ENCODE measurements at regions not wholly inside any gene's neighbourhood (a gene's known extent, or its start where the extent isn't known, plus 50 kb on each side); places are given as distances from the start of the nearest gene placed in this dataset.
"Not testable (repeated sequence)": the region's sequence is repeated elsewhere in the genome, so short reads cannot be mapped to it uniquely, and the experiment has no call there.

DNA sequence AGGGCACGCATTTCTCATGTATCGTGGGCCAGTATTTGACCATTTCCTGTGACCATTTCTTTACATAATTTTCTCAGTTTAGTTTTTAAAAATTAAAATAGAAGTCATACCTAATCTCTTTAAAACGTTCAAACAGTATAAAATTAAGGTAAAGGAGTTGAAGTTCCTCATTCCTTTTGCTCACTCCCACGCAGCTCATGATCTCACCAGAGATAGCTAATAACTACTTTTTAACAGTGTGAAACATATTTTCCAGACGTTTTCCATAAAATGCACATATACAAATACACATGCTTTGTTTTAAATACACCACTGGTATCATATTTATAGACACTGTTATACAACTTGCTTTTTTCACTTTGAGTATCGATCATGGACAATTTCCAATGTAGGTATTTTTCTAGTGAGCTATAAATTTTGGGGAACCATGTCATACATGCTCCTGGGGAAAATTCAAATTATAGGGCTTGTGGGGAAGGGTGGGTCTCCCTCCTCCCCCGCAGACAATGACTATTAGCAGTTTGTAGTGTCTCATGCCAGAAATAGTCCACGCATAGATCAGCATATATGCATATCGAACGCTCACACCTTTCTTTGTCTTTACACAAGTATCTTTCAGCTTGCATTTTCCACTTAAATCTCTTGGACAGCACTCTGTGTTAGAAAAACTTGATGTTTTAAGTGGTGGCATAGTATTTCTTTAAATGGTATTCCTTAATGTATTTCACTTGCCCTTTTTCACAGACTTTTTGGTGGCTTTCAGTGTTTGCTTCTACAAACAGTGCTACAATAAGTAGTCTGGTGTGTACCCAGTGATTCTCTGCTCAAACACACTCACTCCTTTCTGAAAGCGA, 145.5 kb upstream of the ZNF217 start:
- no peak for DNase-seq

DNA sequence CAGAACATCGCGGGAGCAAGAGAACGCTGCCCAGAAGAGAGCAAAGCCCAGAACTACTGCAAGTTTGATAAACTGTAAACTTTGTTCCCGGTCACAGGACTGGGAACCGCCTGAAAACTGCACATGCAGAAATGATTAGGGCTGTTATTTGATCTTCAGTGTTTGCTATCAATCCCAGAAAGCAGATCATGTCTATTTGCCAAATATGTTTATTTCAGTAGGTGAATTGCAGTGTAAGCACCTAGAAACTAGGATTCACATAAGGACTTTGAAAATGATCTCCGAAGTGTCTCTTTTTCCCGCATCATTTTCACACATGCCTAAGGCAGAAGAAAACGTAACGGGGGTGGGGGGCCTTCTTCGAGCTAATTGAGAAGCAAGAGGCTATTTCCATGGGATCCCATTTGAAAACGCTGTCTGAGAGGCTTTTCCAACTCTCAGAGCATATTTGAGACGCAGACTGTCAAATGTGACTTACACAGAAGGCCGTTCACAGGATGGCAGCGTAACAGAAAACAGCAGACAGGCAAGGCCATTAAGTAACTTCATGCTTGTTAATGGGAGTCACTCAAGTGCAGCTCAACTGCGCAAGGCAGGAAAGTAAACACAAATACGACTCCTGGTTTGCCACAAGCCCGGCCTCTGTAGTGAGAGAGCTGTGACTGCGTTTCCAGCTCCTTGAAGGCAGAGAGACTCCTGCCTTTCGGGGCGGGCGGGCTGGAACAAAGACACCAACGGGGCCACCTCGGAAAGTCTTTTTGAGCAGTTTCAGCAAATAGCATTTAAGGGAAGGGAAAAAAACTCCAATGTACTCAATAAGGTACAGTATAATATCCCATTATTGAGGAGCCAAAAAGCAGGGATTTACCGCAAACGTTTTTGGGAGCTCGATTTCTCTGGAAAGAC, 144.7 kb upstream of the ZNF217 start:
- DNase-seq = no peak

DNA sequence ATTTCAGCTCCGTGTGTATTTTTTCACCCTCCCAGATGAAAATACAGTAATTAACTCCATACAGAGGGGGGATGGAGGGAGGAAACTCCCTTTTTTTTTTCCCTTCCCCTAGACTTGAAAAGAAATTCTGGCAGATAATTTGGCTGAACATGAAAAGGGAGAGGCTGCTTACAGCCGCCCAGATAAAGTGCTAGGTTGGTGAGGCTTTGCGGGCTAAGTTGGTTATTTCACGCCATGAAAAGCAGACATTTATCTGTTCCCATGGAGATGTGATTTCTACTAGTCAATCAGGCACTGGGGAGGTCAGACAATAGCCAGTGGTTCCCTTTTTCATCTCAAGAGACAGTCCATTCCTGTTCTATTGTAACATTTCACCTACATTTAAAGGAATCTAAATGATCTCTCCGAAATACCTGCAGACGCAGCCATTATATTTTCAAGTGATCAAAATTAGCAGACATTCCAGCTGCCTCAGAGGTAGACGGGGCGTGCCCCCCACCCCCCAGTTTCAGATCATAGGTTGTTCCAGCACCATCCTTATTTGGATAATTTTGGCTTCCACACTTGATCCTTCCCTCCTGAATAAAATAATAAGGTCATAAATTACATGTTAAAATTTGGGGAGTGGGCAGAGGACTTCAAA, 143.9 kb upstream of the ZNF217 start:
- no peak for DNase-seq

DNA sequence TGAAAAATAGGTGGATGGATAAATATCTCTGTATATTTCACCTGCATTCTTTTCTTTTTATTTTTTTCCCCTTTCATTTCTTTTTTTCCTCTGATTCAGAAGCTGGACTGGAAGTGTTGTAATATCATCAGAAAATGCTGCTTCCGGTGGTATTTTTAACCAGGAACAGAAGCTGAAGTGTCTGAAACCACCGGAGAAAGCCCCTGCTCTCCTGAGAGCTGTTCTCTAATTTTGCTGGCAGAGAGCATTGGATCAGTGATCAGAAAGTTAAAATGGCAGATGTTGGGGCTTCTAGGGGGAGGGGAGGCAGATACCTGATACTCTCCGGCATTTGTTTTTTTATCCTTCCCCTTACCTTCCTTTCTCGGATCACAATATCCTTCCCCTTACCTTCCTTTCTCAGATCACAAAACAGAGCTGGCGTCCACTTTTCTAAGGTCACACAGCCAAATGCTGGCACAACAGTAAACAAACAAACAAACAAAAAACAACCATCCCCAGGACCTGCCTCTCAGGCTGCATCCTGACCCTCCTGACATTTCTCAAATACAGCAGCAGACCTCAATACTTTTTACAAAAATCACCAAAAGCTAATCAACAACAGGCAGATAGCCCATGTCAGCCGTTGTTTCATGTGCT, 143.2 kb upstream of the ZNF217 start:
- DNase-seq = no peak

DNA sequence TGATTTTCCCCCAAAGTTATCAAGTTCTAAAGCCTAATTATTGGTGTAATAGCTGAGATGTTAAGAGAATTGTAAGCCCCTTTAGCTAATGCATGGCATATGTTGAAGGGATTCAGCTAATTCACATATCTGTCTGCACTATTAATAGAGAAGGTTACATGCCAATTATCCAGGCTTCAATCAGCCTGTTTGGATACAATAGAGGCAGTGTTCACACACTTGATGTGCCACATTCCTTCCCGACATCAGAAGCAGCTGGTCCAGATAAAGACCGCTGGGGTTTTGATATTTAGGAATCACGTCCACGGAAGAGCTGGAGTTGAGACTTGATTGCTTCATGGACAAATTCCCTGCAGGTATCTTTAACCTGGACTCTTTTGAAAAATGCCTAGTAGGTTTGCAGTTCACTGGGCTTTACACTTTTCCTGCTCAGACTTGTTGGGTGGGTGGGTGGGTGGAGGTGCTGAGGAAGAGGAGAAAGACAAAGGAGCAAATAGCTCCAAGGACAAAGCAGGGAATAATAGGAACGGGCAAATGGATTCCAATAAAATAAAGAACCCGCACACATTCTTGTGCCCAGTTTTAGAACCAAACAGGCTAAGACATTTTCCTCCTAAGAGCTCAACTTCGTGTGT, 142.6 kb upstream of the ZNF217 start:
- no peak for DNase-seq

DNA sequence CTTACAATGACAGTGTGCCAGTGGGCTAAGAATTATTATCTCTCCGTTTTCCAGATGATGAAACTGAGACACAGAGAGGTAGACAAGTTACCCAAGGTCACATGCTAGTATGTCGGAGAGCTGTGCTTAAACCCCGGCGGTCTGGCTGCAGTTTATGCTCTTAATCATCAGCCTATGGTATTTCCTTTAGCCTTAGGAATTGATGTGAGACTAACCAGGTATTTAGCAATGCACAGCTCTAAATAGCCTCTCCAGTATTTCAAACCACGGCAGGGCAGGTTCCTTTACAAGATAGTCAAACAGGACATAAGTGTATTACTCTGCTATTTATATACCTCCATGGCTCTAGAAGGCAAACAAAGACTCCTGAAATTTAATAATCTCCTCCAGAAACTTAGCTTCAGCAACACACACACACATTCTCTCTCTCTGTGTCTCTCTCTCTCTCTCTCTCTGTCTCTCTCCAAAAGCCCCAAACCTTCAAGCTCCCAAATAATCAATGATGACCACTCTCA, 142.0 kb upstream of the ZNF217 start:
- no peak for DNase-seq

DNA sequence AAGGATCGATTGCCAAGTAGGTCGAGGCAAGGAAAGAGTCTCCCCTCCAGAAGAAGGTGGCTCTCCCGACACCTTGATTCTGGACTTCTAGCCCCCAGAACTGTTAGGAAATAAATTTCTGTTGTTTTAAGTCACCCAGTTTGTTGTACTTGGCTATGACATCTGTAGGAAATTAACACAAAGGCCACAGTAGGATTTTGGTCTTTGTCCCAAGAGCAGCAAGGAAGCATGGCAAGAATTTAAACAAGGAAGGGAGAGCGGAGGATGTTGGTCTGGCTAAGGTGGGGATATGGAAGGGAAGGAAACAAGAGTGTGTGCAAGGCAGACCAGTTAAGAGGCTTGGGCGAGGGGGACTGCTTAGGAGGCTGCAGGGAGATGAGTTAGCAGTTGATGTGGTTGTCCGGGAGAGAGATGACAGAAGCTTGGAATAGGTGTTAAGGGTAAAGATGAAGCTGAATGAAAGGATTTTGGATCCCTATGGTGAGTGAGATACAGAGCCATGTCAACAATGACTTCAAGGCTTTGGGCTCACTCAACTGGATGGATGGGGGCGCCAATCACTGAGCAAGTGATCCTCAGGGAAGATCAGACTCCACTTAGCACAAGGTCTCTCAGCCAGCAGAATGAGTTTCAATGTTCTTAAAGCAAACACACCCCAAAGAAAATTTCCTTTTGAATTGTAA, 140.5 kb upstream of the ZNF217 start:
- no peak for DNase-seq

DNA sequence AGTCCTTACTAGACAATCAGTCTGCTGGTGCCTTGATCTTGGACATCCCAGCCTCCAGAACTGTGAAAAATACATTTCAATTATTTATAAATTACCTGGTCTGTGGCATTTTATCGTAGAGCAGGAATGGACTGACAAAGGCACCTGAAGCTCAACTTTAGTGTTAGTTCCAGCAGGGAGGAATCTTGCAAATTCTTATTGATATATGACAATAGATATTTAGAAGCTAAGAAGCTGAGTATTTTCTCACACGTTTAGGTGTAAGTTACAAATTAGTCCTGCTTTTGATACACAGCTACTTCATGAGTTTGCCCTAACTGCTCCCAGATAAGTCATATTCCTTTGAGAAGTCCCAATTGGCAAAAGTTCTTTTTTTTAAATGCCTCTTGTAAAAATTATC, 138.0 kb upstream of the ZNF217 start:
- no peak for DNase-seq

DNA sequence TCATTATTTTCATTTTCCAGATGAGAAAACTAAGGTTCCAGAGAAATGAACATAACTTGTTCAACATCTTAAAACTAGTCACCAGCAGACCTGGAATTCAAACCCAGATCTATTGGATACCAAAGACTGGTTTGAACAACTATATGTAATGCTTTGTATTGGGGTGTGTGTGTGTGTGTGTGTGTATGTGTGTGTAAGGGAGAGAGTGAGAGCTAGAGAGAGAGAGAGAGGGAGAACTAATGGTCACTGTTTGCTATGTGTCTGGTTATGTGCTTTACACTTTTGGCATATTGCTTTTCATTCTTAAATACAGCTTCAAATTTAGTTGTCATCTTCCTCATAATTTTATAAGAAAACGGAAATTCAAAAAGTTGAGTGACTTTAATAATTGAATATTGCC, 134.7 kb upstream of the ZNF217 start:
- no peak for DNase-seq

DNA sequence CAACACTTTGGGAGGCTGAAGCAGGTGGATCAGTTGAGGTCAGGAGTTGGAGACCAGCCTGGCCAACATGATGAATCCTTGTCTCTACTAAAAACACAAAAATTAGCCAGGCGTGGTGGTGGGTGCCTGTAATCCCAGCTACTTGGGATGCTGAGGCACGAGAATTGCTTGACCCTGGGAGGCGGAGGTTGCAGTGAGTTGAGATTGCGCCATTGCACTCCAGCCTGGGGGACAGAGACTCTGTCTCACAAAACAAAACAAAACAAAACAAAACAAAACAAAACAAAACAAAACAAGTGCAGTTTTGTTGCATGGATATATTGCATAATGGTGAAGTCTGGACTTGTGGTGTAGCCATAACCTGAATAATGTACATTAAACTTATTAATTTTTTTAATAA, 133.6 kb upstream of the ZNF217 start:
- DNase-seq = not testable (repeated sequence)

DNA sequence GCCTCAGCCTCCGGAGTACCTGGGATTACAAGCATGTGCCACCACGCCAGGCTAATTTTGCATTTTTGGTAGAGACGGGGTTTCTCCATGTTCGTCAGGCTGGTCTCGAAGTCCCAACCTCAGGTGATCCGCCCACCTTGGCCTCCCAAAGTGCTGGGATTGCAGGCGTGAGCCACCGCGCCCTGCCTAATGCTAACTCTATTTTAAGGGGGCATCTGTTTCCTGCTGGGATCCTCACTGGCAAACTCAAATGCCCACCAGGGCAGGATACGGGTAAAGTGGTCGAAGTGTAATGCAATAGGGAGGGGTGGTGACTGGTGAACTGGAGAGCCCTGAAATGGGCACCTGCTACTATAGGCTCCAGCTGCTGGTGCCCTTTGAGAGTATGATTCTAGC, 131.9 kb upstream of the ZNF217 start:
- DNase-seq = no peak

DNA sequence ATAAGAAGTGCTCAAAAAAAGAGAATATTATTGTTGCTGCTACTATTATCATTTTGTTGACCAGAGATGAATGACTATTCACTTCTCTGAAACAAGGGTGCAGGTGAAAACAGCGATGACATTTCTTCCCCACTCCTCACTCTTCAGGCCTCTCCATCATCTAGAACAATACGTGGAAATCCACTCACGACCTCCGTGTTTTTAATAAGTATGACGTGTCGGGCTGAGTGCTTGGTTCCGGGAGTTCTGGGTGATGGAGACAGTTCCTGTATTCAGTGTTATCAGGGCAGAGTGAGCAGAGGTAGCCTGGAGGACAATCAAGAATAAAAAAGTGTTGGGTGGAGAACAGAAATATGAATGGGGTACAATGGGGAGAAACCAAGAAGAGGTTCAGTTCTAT, 130.0 kb upstream of the ZNF217 start:
- no peak for DNase-seq

DNA sequence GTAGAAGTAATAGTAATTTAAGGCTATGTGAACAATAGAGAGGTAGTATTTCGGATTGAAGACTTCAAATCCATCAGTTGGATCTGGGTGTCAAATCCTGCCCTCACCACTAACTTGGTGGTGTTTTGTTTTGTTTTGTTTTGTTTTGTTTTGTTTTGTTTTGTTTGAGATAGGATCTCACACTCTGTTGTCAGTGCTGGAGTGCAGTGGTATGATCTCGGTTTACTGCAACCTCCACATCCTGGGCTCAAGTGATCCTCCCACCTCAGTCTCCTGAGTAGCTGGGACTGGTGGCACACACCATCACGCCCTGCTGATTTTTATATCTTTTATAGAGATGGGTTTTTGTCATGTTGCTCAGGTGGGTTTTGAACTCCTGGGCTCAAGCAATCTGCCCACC, 129.4 kb upstream of the ZNF217 start:
- DNase-seq = no peak

DNA sequence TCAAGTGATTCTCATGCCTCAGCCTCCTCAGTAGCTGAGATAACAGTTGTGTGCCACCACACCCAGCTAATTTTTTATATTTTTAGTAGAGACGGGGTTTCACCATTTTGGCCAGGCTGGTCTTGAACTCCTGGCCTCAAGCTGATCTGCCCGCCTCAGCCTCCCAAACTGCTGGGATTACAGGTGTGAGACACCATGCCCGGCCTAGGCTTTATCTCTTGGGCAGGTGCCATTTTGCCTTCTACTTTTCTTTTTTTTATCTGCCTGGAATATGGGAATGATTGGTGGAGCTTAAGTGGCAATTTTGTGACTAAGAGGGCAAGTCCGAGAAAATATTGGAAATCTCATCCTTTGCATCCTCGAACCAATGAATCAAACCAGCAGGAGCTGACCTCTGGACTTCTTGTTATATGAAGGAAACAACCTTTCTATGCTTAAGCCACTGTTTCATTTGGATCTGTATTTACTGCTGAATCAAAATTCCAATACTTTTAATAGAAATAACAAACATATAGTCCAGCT, 128.9 kb upstream of the ZNF217 start:
- no peak for DNase-seq

DNA sequence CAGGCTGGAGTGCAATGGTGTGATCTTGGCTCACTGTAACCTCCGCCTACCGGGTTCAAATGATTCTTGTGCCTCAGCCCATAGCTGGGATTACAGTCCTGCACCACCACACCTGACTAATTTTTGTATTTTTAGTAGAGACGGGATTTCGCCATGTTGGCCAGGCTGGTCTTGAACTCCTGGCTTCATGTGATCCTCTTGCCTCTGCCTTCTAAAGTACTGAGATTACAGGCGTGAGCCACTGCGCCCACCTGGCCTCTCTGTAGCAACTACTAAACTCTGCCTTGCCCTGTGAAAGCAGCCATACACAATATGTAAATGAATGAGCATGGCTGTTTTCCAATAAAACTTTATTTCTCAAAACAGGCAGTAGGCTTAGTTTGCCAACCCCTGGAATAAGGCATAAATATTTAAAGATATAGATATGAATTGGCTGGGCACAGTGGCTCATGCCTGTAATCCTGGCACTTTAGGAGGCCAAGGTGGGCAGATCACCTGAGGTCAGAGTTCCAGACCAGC, 127.9 kb upstream of the ZNF217 start:
- DNase-seq = not testable (repeated sequence)

DNA sequence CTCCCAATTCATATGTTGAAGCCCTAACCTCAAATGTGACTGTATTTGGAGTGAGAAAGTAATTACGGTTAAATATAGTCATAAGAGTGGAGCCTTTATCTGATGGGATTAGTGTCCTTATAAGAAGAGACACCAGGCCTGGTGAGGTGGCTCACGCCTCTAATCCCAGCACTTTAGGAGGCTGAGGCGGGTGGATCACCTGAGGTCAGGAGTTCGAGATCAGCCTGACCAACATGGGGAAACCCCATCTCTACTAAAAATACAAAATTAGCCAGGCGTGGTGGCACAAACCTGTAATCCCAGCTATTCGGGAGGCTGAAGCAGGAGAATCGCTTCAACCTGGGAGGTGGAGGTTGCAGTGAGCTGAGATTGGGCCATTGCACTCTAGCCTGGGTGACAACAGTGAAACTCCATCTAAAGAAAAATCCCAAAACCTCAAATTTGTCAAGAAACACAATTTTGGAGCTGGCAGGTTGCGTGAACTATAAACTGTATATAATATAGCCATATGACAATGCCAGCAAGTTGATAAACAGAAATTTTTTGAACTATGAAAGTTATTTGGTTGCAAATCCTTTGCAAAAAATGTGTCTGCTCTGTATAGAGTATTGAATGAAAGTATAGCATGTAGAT, 125.6 kb upstream of the ZNF217 start:
- not testable (repeated sequence) for DNase-seq

DNA sequence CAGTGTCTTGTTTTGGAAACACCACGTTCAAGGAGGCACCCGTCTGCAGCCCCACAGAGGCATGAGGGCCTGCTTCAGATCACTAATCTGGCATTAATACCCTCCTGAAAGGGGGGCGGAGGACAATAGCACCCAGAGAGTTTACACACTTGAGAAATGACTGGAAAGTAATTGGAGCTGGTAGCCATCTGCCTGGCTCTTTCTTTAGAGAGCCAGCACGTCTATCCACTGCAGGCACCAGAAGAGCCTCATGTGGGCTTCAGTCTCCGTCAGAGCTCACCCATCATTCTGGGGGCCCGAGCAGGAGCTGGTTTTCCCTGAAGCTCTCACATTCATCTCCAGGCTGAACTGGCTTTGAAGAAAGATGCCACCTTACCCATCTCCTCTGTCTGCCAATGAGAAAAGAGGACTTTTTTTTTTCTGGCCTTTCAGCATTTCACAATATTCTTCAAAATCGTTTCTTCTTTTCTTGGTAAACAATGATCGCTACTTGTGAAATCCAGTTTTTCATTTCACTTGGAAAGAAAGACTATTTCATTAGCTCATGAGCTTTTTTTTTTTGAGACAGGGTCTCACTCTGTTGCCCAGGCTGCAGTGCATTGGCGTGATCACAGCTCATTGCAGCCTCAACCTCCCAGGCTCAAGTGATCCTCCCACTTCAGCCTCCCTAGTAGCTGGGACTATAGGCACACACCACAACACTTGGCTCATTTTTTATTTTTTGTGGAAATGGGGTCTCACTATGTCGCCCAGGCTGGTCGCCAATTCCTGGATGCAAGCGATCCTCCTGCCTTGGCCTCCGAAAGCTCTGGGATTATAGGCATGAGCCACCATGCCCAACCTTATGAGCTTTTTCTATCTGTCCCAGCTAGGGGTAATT, 124.7 kb upstream of the ZNF217 start:
- DNase-seq = no peak

DNA sequence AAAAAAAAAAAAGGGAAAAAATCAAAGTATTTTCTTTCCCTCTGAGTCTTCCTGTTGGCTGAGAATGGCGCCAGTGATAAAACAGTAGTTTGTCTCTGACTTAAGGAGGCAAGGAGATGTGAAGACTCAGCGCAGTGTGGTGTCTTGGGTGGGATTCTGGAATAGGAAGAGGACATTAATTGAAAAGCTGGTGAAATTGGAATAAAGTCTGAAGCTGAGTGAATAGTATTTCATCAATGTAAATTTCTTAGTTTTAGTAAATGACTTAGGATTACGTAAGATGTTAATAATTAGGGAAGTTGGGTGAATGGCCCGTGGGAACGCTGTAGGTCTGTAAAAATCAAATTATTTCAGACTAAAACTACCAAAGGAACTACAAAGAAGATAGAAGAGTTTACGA, 122.8 kb upstream of the ZNF217 start:
- DNase-seq = no peak

DNA sequence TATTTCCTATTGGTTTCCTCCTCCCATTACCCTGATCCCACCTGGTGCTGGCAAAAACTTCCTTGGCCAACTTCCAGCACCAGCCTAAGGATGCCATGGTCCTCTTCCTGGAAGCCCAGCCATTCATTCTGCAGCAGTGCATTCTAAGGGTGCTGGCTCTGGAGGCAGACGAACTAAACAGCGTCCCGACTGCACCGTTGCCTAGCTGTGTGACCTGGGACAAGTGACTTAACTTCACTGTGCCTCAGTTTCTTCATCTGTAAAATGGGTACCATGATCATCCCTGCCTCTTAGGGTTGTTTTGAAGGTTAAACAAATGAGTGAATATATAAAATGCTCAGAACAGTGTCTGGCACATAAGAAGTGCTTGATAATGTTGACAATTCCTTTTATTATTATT, 120.9 kb upstream of the ZNF217 start:
- no peak for DNase-seq
